H9 (cell line): ENCODE measurements at regions not wholly inside any gene's neighbourhood (a gene's known extent, or its start where the extent isn't known, plus 50 kb on each side); places are given as distances from the start of the nearest gene placed in this dataset.

Experiments used
- DNase-seq: peaks from one replicate; pipeline ENCODE4 v3.0.0-alpha.2; 2017
- H2AFZ ChIP-seq: one replicate; pipeline ENCODE4 v1.6.1; 2013; ENCODE audit warnings: mild to moderate bottlenecking, low read length, control low read depth, moderate library complexity
- H2AK5ac ChIP-seq: 2 replicates; pipeline ENCODE4 v1.6.1; 2013; ENCODE audit warnings: low read length, control low read depth, mixed read lengths; ENCODE audit not compliant: insufficient read length
- H2BK120ac ChIP-seq: one replicate; pipeline ENCODE4 v1.6.1; 2013; ENCODE audit warnings: low read depth, mild to moderate bottlenecking, low read length, control low read depth, inconsistent platforms; ENCODE audit not compliant: poor library complexity, severe bottlenecking
- H2BK12ac ChIP-seq: 2 replicates; pipeline ENCODE4 v1.6.1; 2013; ENCODE audit warnings: low read length, control low read depth, mixed read lengths, low read depth; ENCODE audit not compliant: insufficient read length
- H2BK15ac ChIP-seq: 2 replicates; pipeline ENCODE4 v1.6.1; 2013; ENCODE audit warnings: low read depth, low read length, control low read depth
- H2BK20ac ChIP-seq: one replicate; pipeline ENCODE4 v1.6.1; 2013; ENCODE audit warnings: low read depth, mild to moderate bottlenecking, low read length, control low read depth, inconsistent platforms; ENCODE audit not compliant: poor library complexity, severe bottlenecking
- H2BK5ac ChIP-seq: 2 replicates; pipeline ENCODE4 v1.6.1; 2013; ENCODE audit warnings: low read length, control low read depth, mixed read lengths; ENCODE audit not compliant: insufficient read length
- H3K14ac ChIP-seq: 2 replicates; pipeline ENCODE4 v1.6.1; 2013; ENCODE audit warnings: low read length, control low read depth; ENCODE audit not compliant: insufficient read depth
- H3K18ac ChIP-seq: 2 replicates; pipeline ENCODE4 v1.6.1; 2013; ENCODE audit warnings: low read depth, mild to moderate bottlenecking, mixed read lengths, low read length, control low read depth; ENCODE audit not compliant: insufficient read length
- H3K23ac ChIP-seq: 2 replicates; pipeline ENCODE4 v1.6.1; 2013; ENCODE audit warnings: low read length, control low read depth, mixed read lengths, low read depth; ENCODE audit not compliant: insufficient read length
- H3K23me2 ChIP-seq: 2 replicates; pipeline ENCODE4 v1.6.1; 2013; ENCODE audit warnings: low read depth, mild to moderate bottlenecking, mixed read lengths, low read length, control low read depth; ENCODE audit not compliant: insufficient read length, poor library complexity, severe bottlenecking
- H3K27ac ChIP-seq: 2 replicates; pipeline ENCODE4 v1.5.1; 2013; ENCODE audit warnings: low read length, control low read depth, mixed read lengths, low read depth; ENCODE audit not compliant: insufficient read length
- H3K27me3 ChIP-seq: 2 replicates; pipeline ENCODE4 v1.6.1; 2013; ENCODE audit warnings: low read length, control low read depth, inconsistent platforms; ENCODE audit not compliant: insufficient read depth
- H3K4ac ChIP-seq: 2 replicates; pipeline ENCODE4 v1.6.1; 2013; ENCODE audit warnings: low read depth, mild to moderate bottlenecking, control low read depth, inconsistent platforms, low read length, moderate library complexity
- H3K4me1 ChIP-seq: 2 replicates; pipeline ENCODE4 v1.6.1; 2013; ENCODE audit warnings: low read length, control low read depth, inconsistent platforms; ENCODE audit not compliant: insufficient read depth
- H3K4me2 ChIP-seq: 2 replicates; pipeline ENCODE4 v1.6.1; 2013; ENCODE audit warnings: low read length, control low read depth, mixed read lengths; ENCODE audit not compliant: insufficient read length, insufficient read depth
- H3K56ac ChIP-seq: 2 replicates; pipeline ENCODE4 v1.6.1; 2013; ENCODE audit warnings: low read depth, mild to moderate bottlenecking, mixed read lengths, low read length, control low read depth; ENCODE audit not compliant: insufficient read length
- H3K79me1 ChIP-seq: 2 replicates; pipeline ENCODE4 v1.6.1; 2013; ENCODE audit warnings: low read depth, mild to moderate bottlenecking, moderate library complexity, low read length, control low read depth, inconsistent platforms; ENCODE audit not compliant: insufficient read depth, poor library complexity, severe bottlenecking
- H3K79me2 ChIP-seq: 2 replicates; pipeline ENCODE4 v1.6.1; 2013; ENCODE audit warnings: low read length, control low read depth, inconsistent platforms; ENCODE audit not compliant: insufficient read depth
- H3K9ac ChIP-seq: 2 replicates; pipeline ENCODE4 v1.6.1; 2013; ENCODE audit warnings: low read length, control low read depth, mixed read lengths; ENCODE audit not compliant: insufficient read length; ENCODE audit errors: extremely low read depth
- H3K9me3 ChIP-seq: one replicate; pipeline ENCODE4 v1.6.1; 2013; ENCODE audit warnings: low read depth, low read length, inconsistent platforms; ENCODE audit not compliant: control insufficient read depth
- H3T11ph ChIP-seq: one replicate; pipeline ENCODE4 v1.6.1; 2013; ENCODE audit warnings: mild to moderate bottlenecking, low read length, control low read depth, inconsistent platforms
- H4K20me1 ChIP-seq: one replicate; pipeline ENCODE4 v1.6.1; 2013; ENCODE audit not compliant: control insufficient read depth, insufficient read length, insufficient read depth
- H4K5ac ChIP-seq: 2 replicates; pipeline ENCODE4 v1.6.1; 2013; ENCODE audit warnings: low read depth, mild to moderate bottlenecking, mixed read lengths, low read length, control low read depth; ENCODE audit not compliant: insufficient read length
- H4K8ac ChIP-seq: replicated peaks from 2 replicates; pipeline ENCODE4 v1.6.1; 2013; ENCODE audit warnings: low read length, control low read depth, mixed read lengths, low read depth; ENCODE audit not compliant: insufficient read length
- H4K91ac ChIP-seq: 2 replicates; pipeline ENCODE4 v1.6.1; 2013; ENCODE audit warnings: low read depth, mild to moderate bottlenecking, moderate library complexity, mixed read lengths, low read length, control low read depth; ENCODE audit not compliant: insufficient read length
- H3K27ac Mint-ChIP-seq, 3 experiments: 2 replicates in 2 of 3; 3 replicates in 1 of 3; pipeline ENCODE4 v1.8.0; 2020 to 2021; ENCODE audit warnings: mixed read lengths in 3 of 3, mild to moderate bottlenecking in 1 of 3, moderate library complexity in 1 of 3
- H3K27me3 Mint-ChIP-seq: 2 replicates; pipeline ENCODE4 v1.8.0; 2021; ENCODE audit warnings: low read depth, mild to moderate bottlenecking, moderate library complexity, mixed read lengths
- H3K36me3 Mint-ChIP-seq, 3 experiments: 2 replicates in 2 of 3; 3 replicates in 1 of 3; pipeline ENCODE4 v1.8.0; 2020 to 2021; ENCODE audit warnings: low read depth in 3 of 3, mixed read lengths in 3 of 3; ENCODE audit not compliant: insufficient read depth in 1 of 3
- H3K4me1 Mint-ChIP-seq, 2 experiments: 2 replicates each; pipeline ENCODE4 v1.8.0; 2020; ENCODE audit warnings: mixed read lengths in 2 of 2
- H3K4me3 Mint-ChIP-seq, 2 experiments: 2 replicates in 1 of 2; 3 replicates in 1 of 2; pipeline ENCODE4 v1.8.0; 2020 to 2021; ENCODE audit warnings: mild to moderate bottlenecking in 2 of 2, mixed read lengths in 2 of 2, moderate library complexity in 1 of 2
- H3K9me3 Mint-ChIP-seq, 2 experiments: 2 replicates in 1 of 2; 3 replicates in 1 of 2; pipeline ENCODE4 v1.8.0; 2020; ENCODE audit warnings: mild to moderate bottlenecking in 2 of 2, mixed read lengths in 2 of 2, moderate library complexity in 1 of 2
- WGBS: extraction: QIAGEN DNeasy Blood & Tissue Kit; methylation state at CpG from one replicate; pipeline ENCODE4 v1.1.7; 2013; ENCODE audit warnings: missing lambda C conversion rate, low lambda C conversion rate, mixed read lengths; ENCODE audit not compliant: insufficient read length; ENCODE audit errors: extremely low coverage; 5-methylcytosine and 5-hydroxymethylcytosine counted together
- TF ChIP-seq, protein P1 (sequence below): fragments of 200-600 bp; sonication (generic); conservative IDR thresholded peaks from 3 replicates; pipeline ENCODE4 v1.8.0; 2021; ENCODE audit warnings: antibody characterized with exemption, mild to moderate bottlenecking

DNA sequence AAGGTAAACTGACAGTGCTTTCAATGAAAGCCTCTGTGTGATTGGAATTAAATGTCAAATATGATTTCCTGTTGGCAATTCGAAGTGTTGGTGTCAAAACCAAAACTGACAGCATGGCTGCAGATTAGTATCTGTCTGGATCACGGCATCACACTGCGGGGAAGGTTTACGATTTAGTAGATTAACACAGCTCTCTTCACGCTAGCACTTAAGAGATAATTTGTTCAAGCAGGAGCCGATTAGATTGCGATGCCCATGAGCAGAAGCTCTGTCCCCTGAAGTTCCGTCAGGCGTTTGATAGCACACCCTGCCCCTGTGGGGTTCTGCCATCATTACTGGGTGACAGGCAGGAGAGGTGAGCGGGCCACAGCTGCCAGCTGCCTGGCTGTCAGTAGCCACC, 279.5 kb upstream of the AUTS2 start:
- Histone ChIP-seq H3K56ac (no peak overlapping the region), H3K79me1 (no peaks in the 10 kb centered on the region), H3K9ac (no peak overlapping the region), H3T11ph (no peak overlapping the region), H2BK20ac (no peak overlapping the region), H2BK15ac (no peak overlapping the region), H3K23ac (no peak overlapping the region), H2AFZ (no peak overlapping the region), H3K18ac (no peak overlapping the region), H3K23me2 (no peaks in the 10 kb centered on the region), H3K14ac (no peak overlapping the region), H3K4me1 (no peaks in the 10 kb centered on the region), H3K4me2 (no peak overlapping the region), H4K91ac (no peak overlapping the region), H3K79me2 (no peaks in the 10 kb centered on the region), H3K4ac (no peak overlapping the region), H2BK120ac (no peak overlapping the region), H4K20me1 (no peaks in the 10 kb centered on the region), H4K8ac (no peak overlapping the region), H2BK5ac (no peak overlapping the region), H3K27me3 (no peaks in the 10 kb centered on the region), H4K5ac (no peak overlapping the region), H2BK12ac (no peak overlapping the region), H3K27ac (no peak overlapping the region), H2AK5ac (no peak overlapping the region), H3K9me3 (no peaks in the 10 kb centered on the region)
- Mint-ChIP-seq H3K4me1 (no peaks in the 10 kb centered on the region), H3K27ac (no peak overlapping the region), H3K4me3 (no peak overlapping the region), H3K9me3 (peaks cover 0 to 6% of the 10 kb centered on the region in 2 experiments; a peak in 2 of 5 replicates), H3K36me3 (no peaks in the 10 kb centered on the region), H3K27me3 (peaks cover 27% of the 10 kb centered on the region)
- TF ChIP-seq, protein P1, sequence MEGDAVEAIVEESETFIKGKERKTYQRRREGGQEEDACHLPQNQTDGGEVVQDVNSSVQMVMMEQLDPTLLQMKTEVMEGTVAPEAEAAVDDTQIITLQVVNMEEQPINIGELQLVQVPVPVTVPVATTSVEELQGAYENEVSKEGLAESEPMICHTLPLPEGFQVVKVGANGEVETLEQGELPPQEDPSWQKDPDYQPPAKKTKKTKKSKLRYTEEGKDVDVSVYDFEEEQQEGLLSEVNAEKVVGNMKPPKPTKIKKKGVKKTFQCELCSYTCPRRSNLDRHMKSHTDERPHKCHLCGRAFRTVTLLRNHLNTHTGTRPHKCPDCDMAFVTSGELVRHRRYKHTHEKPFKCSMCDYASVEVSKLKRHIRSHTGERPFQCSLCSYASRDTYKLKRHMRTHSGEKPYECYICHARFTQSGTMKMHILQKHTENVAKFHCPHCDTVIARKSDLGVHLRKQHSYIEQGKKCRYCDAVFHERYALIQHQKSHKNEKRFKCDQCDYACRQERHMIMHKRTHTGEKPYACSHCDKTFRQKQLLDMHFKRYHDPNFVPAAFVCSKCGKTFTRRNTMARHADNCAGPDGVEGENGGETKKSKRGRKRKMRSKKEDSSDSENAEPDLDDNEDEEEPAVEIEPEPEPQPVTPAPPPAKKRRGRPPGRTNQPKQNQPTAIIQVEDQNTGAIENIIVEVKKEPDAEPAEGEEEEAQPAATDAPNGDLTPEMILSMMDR = no peak
- no CpG with 5 or more reads among the region's 10 CpGs for WGBS
- DNase-seq = no peak
